C4-2B (cell line): ENCODE measurements at regions not wholly inside any gene's neighbourhood (a gene's known extent, or its start where the extent isn't known, plus 50 kb on each side); places are given as distances from the start of the nearest gene placed in this dataset.

ENCODE experiments used
- H3K27ac ChIP-seq: fragments of 450-650 bp; 2 replicates; pipeline ENCODE4 v1.5.1; 2017
- ZFX ChIP-seq: fragments of 450-650 bp; IDR thresholded peaks from 2 replicates; pipeline ENCODE4 v1.6.1; 2017
- TF ChIP-seq, protein P1 (sequence below): fragments of 450-650 bp; conservative IDR thresholded peaks from 2 replicates; pipeline ENCODE4 v1.5.1; 2017; ENCODE audit warnings: mild to moderate bottlenecking

DNA sequence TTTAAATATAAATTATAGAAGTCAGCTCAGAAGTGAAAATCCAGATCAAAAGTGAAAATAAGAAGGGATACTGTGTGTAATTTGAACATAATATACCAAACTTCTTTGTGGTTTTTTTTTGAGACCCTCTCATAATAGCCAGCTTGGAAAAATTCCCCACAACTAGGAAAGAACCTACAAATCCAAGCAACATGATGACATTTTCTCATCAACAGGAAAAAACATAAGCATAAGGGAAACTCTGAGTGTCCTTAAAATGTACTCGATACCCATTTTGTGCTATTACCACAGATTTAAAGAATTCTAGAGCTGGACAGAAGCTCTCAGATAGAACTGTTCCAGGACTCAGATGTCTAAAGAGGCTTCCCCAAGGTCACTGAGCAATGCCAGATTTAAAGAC, 214.8 kb upstream of the KLF14 start:
- H3K27ac ChIP-seq = no peak overlapping the region
- TF ChIP-seq, protein P1, sequence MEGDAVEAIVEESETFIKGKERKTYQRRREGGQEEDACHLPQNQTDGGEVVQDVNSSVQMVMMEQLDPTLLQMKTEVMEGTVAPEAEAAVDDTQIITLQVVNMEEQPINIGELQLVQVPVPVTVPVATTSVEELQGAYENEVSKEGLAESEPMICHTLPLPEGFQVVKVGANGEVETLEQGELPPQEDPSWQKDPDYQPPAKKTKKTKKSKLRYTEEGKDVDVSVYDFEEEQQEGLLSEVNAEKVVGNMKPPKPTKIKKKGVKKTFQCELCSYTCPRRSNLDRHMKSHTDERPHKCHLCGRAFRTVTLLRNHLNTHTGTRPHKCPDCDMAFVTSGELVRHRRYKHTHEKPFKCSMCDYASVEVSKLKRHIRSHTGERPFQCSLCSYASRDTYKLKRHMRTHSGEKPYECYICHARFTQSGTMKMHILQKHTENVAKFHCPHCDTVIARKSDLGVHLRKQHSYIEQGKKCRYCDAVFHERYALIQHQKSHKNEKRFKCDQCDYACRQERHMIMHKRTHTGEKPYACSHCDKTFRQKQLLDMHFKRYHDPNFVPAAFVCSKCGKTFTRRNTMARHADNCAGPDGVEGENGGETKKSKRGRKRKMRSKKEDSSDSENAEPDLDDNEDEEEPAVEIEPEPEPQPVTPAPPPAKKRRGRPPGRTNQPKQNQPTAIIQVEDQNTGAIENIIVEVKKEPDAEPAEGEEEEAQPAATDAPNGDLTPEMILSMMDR = no peak
- no peak for TF ChIP-seq ZFX

DNA sequence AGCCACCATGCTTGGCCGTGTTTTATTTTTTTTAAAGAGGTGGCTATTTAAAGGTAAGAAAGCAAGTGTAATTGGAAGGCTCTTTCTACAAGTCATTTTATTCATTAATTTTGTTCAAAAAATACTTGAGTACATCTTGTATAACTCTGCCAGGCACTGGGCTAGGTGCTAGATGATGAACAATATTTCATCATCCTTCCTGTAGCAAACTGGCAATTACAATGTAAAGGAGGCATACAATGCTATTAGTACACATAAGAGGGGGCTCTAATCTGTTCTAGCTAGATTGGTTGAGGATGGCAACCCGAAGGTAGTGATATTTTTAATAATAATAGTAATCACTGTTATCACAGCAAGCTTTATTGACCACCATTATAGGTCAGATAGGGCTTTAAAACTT, 215.5 kb upstream of the KLF14 start:
- H3K27ac ChIP-seq = no peak overlapping the region
- TF ChIP-seq, protein P1 = no peak
- no peak for TF ChIP-seq ZFX

DNA sequence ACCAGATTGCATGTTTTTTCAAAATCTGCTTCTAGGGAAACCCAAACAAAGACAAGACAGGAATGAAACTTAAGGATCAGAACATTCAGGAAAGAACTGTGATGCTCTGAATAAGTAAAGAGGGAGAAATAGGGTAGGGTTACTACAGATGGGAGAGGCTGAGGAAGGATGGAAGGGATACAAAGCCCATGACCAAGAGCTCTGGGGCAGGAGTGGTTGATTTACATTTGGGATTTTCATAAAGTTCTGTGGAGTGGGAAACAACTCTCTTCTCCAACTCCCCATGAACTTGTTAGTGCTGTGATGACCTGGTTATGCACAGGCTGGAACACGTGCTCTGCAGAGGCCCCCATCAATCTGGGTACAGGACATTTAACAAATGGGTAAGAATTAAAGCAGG, 216.0 kb upstream of the KLF14 start:
- TF ChIP-seq, protein P1 = no peak
- TF ChIP-seq ZFX = no peak
- no peak overlapping the region for H3K27ac ChIP-seq

DNA sequence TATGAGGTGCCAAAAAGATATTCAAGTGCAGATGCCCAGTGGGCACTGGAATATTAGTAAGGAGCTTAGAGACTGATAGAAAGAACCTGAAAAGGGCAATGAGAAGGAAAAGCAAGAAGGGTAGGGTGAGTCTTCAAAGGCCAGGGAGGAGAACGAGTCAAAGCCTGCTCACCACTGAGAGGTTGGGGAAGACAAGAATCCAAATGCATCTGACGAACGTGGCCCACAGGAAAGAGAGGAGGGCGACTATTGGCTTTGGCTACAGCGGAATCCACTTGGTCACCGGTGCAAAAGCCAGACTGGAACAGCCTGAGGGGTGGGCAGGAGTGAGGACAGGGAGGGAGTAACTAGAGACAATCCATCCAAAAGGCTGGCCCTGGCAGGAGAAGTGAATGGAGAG, 216.7 kb upstream of the KLF14 start:
- TF ChIP-seq ZFX = no peak
- TF ChIP-seq, protein P1 = no peak
- no peak overlapping the region for H3K27ac ChIP-seq

DNA sequence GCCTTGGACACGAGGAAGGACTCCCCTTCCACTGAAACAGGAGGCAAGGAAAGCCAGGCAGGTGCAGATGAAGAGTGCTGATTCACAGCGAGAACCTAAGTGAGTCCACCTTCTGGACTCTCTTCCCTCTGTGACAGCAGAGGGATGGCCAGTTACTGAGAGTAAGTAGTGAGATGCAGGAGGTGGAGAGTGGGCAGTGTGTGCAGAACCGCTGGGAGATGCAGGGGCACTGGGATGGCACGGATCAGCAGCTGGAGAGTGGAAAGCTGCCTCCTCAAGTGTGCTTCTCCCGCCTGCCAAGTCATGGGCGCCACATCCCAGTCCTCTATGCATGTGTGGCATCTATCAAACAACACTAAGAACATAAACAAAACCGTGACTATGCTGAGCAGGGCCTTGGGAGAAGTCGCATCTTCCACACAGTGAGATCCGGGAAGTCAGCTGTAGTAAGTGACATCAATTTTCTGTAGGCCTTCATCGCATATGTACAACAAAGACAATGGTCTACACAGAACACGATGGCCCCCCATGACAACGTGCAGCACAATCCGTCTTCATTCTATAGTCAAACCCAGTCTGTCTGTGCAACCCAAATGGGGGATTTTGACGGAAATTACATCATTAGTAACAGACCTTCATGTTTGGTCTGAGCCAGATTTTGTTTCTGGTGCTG, 217.4 kb upstream of the KLF14 start:
- H3K27ac ChIP-seq = no peak overlapping the region
- no peak for TF ChIP-seq ZFX
- TF ChIP-seq, protein P1 = no peak

DNA sequence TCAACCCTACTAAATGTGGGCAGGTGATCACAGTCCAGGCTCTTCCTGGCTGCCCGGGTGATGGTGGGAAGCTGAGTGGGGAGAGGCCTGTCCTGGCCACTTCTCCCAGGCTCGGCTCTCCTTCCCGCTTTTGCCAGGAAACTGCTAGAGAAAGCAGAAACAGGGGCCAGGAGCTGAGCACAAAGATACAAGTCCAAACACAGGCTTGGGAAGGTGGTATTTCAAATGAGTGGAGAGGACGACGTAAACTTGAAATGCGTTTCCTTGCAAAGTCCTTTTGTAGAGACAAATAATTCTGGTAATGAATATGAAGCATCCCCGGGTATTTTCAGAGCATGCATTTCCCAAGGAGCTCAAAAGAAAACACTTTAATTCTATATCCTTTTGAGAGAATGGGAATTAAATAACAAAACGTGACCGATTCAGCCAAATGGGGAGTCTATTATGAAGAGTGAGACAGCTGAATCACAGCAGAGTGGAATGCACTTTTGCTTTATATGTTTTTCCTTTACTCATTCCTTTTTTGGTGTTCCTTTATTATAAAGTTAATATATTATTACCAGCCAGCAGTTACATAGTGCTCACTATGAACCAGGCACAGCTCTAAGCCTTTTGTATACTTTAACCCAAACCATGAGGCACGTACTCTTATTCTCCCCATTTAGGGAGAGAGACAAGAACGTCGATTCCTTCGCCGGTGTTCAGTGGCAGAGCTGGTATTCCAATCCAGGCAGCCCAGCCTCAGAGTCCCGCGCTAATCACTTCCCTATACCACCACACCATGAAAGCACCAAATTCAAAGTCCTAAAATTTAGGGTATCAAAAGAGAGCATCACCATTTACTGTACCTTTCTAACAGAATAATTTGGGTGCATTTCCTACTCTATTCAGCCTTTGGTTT, 218.2 kb upstream of the KLF14 start:
- H3K27ac ChIP-seq = no peak overlapping the region

More for the DNA sequence above, 218.2 kb upstream of the KLF14 start:
- TF ChIP-seq, protein P1 = no peak
- TF ChIP-seq ZFX = no peak
